ENCODE measurements at regions not wholly inside any gene's neighbourhood (a gene's known extent, or its start where the extent isn't known, plus 50 kb on each side); places are given as distances from the start of the nearest gene placed in this dataset.
A peak's percentile ranks its signal among the peaks of the same experiment; 100 is the strongest.

- no peak for DNase-seq (ENCODE audit: low read depth in 1 of 2, low spot score in 2 of 2)
- Histone ChIP-seq H3K36me3 (no peaks in the 10 kb centered on the region), H3K27me3 (replicated peaks) (no peaks in the 10 kb centered on the region), H3K27ac (no peak overlapping the region), H3K9me3 (replicated peaks) (no peaks in the 10 kb centered on the region), H3K4me1 (replicated peaks) (peaks cover 16% of the 10 kb centered on the region), H3K4me3 (no peak overlapping the region)
Observed at GRCh38 chr2:12871694-12872315, 155.1 kb downstream of the TRIB2 start.

GRCh38 chr2:12877761-12878160 is 161.0 kb downstream of the TRIB2 start:
- Histone ChIP-seq H3K27ac (no peak overlapping the region), H3K4me3 (no peak overlapping the region), H3K4me1 (replicated peaks) (no peaks in the 10 kb centered on the region), H3K9me3 (replicated peaks) (no peaks in the 10 kb centered on the region), H3K36me3 (no peaks in the 10 kb centered on the region), H3K27me3 (replicated peaks) (no peaks in the 10 kb centered on the region)
- DNase-seq (ENCODE audit: low read depth in 1 of 2, low spot score in 2 of 2), result no peak

DNA sequence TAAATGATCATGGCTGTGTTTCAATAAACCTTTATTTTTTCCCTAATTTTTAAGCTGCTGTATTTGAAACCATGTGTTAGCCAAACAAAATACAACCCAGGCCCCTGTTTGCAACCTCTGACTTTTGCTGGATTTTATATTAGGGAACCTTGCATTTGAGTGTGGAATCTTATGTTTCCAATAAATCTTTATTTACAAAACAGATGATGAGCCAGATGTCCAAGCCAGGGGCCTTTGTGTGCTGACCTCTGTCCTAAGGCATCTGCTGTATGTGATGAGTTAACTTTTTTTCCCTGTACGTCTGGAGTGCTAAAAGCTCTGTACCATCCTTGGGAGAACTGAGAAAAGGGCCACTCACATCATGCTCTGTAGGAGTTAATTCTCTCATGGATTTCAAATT is 162.9 kb downstream of the TRIB2 start:
- no peaks in the 10 kb centered on the region for H3K9me3 ChIP-seq (replicated peaks)
- no peaks in the 10 kb centered on the region for H3K27me3 ChIP-seq (replicated peaks)
- no peak for DNase-seq (ENCODE audit: low read depth in 1 of 2, low spot score in 2 of 2)
- no peak overlapping the region for H3K27ac ChIP-seq
- no peaks in the 10 kb centered on the region for H3K36me3 ChIP-seq
- peaks cover 11% of the 10 kb centered on the region for H3K4me1 ChIP-seq (replicated peaks)
- no peak overlapping the region for H3K4me3 ChIP-seq

DNA sequence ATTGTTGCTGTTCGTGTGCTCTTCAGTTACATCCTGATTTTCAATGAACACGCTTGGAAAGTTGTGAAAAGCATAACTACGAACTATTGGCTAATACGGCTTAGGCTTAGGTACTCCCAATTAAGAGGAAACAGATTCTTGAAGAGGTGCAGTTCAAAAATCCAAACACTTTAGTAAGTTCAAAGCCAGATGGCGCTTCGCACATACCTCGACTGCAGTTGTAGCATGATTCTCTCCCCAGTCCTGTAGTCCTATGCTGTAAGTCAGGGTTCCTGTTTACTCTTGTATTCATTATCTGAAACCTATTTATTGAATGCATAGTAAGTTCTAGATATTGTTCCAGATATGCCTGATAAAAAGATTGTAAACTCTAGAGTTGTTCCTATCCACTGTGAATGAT is 165.2 kb downstream of the TRIB2 start:
- Histone ChIP-seq H3K27ac (no peak overlapping the region), H3K4me1 (replicated peaks) (peaks cover 18% of the 10 kb centered on the region), H3K9me3 (replicated peaks) (no peaks in the 10 kb centered on the region), H3K4me3 (no peak overlapping the region), H3K27me3 (replicated peaks) (no peaks in the 10 kb centered on the region), H3K36me3 (no peaks in the 10 kb centered on the region)
- DNase-seq (ENCODE audit: low read depth in 1 of 2, low spot score in 2 of 2), result no peak

- no peak overlapping the region for H3K27ac ChIP-seq
- DNase-seq (ENCODE audit: low read depth in 1 of 2, low spot score in 2 of 2), result no peak
Observed at GRCh38 chr2:12882393-12882792, 165.7 kb downstream of the TRIB2 start.

GRCh38 chr2:12883906-12884305 is 167.2 kb downstream of the TRIB2 start:
- Histone ChIP-seq H3K27ac (no peak overlapping the region), H3K4me1 (replicated peaks) (peaks cover 18% of the 10 kb centered on the region), H3K27me3 (replicated peaks) (no peaks in the 10 kb centered on the region), H3K9me3 (replicated peaks) (no peaks in the 10 kb centered on the region), H3K4me3 (no peak overlapping the region), H3K36me3 (no peaks in the 10 kb centered on the region)
- no peak for DNase-seq (ENCODE audit: low read depth in 1 of 2, low spot score in 2 of 2)

More at GRCh38 chr2:12882393-12882792, 165.7 kb downstream of the TRIB2 start:
- Histone ChIP-seq H3K4me3 (no peak overlapping the region), H3K4me1 (replicated peaks) (peaks cover 18% of the 10 kb centered on the region), H3K9me3 (replicated peaks) (no peaks in the 10 kb centered on the region), H3K36me3 (no peaks in the 10 kb centered on the region), H3K27me3 (replicated peaks) (no peaks in the 10 kb centered on the region)

DNA sequence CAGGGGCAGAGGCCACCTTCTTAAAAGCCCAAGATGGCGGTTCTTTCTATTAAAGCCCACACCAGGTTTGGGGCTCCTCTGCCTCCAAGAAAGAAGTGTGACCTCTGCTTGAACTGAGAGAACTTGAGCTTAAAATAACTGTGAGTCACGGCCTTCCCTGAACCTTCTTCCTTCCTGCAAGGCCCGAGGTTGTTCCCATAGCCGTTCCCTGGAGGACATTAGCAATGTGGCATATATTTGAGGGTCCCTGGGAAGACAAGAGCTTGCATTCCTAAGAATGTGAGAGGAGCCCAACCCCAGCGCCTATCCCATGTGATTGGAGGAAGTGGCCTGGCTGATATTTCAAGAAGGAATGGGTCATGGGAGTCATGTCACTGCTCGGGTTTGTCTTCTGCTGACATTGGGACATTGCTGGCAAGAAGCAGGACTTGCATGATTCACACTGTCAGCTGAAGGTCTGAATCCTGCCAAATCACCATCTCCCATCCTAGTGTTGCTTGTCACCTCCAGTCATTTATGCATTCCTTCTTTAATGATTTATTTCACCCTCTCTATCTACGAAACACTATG is 168.1 kb downstream of the TRIB2 start:
- Histone ChIP-seq H3K9me3 (replicated peaks) (no peaks in the 10 kb centered on the region), H3K27me3 (replicated peaks) (no peaks in the 10 kb centered on the region), H3K4me1 (replicated peaks) (peaks cover 18% of the 10 kb centered on the region), H3K27ac (peak overlapping the region; percentile 18), H3K4me3 (no peak overlapping the region), H3K36me3 (no peaks in the 10 kb centered on the region)
- peak; percentile 57 to 68 for DNase-seq (ENCODE audit: low read depth in 1 of 2, low spot score in 2 of 2)

DNA sequence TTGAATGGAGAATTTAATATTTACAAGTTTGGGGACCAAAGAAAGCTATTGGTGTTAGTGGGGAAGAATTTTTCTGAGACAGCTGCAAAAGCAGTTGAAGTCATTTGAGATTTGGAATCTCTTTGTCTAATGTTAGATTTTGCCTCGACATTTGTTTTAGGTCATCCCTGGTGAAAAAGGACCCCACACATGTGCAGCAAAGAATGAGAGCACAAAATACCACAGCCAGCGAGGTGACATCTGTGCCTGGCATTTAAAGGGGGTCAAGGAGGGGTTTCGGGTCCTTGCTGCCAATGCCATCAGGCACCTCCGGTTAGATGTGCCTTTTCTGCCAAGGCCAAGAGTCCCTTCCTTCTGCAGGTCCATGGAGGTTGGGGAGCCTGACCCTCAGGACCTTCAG is 173.3 kb downstream of the TRIB2 start:
- no peak for DNase-seq (ENCODE audit: low read depth in 1 of 2, low spot score in 2 of 2)
- H3K27me3 ChIP-seq (replicated peaks), result no peaks in the 10 kb centered on the region
- H3K4me3 ChIP-seq, result no peak overlapping the region
- no peaks in the 10 kb centered on the region for H3K36me3 ChIP-seq
- no peak overlapping the region for H3K27ac ChIP-seq
- peaks cover 3% of the 10 kb centered on the region for H3K4me1 ChIP-seq (replicated peaks)
- H3K9me3 ChIP-seq (replicated peaks), result peaks cover 6% of the 10 kb centered on the region; the same call in 1 of the 2 replicates

DNA sequence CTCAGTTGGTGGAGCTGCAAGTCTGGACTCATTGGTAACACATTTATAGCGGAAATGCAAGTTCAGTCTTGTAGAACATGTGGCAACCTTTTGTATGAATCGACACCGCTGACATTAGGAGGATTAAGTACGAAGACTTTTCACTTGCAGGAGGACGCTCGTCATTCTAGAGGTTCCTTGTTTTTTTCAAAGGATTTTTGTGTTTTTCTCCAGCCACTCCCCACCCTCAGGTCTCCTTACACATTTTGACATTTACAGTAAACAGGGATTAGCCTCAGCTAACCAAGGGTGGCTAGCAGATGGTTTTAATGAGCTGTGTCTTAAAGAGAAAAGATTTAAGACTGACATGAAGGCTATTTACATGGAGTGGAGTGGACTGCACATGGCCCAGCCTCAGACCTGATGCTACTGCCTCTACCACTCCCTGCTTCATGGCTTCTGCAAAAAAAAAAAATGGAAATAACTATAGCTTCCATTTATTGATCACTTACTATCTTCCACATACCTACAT is 173.8 kb downstream of the TRIB2 start:
- H3K36me3 ChIP-seq, result no peaks in the 10 kb centered on the region
- no peaks in the 10 kb centered on the region for H3K4me1 ChIP-seq (replicated peaks)
- H3K4me3 ChIP-seq, result no peak overlapping the region
- H3K27me3 ChIP-seq (replicated peaks), result no peaks in the 10 kb centered on the region
- peaks cover 6% of the 10 kb centered on the region; the same call in 1 of the 2 replicates for H3K9me3 ChIP-seq (replicated peaks)
- no peak for DNase-seq (ENCODE audit: low read depth in 1 of 2, low spot score in 2 of 2)
- H3K27ac ChIP-seq, result no peak overlapping the region

DNA sequence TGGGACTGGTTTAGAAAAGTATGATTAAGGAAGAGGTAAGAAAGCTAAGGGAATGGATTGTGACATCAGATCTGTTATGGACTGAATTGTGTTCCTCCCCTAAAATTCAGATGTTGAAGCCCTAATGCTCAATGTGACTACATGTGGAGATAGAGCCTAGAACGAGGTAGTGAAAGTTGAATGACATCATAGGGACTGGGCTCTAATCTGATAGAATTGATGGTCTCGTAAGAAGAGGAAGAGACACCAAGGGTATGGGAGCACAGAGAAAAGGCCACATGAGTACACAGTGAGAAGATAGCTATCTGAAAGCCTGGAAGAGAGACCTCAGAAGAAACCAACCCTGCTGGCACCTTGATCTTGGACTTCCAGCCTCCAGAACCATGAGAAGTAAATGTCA is 178.3 kb downstream of the TRIB2 start:
- no peaks in the 10 kb centered on the region for H3K4me1 ChIP-seq (replicated peaks)
- DNase-seq (ENCODE audit: low read depth in 1 of 2, low spot score in 2 of 2), result no peak
- peaks cover 6% of the 10 kb centered on the region; the same call in 1 of the 2 replicates for H3K9me3 ChIP-seq (replicated peaks)
- no peaks in the 10 kb centered on the region for H3K27me3 ChIP-seq (replicated peaks)
- no peak overlapping the region for H3K27ac ChIP-seq
- H3K4me3 ChIP-seq, result no peak overlapping the region
- no peaks in the 10 kb centered on the region for H3K36me3 ChIP-seq

DNA sequence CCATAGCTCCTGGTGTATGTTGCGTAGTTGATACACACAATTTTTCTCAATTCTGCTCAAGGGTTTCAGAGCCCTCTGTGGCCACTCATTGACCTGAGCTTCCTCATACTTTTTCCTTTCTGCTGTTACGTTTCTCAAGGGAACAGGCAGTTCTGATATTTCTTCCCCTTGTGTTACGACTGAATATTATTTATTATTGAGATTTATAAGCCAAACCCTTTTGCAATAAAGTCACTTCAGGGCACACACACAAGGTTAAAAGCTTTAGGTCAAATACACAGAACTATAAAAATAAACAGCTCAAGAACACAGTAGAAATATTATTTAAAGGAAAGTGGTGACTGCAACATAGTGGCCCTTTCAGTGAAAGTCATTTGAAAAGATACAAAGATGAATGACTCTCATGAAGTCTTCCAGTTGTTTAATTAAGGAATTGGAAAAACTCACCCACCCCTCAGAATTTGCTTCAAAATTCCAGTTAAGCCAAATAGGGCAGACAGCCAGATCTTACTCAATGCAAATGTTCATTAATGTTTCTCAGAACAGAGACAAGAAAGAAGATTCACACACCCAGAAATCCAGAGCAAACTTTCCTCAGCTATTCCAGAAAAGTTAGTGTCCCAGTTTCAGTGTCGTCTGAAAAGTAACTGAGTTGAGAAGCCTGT is 179.7 kb downstream of the TRIB2 start:
- no peak for DNase-seq (ENCODE audit: low read depth in 1 of 2, low spot score in 2 of 2)
- no peak overlapping the region for H3K27ac ChIP-seq
- H3K36me3 ChIP-seq, result no peaks in the 10 kb centered on the region

DNA sequence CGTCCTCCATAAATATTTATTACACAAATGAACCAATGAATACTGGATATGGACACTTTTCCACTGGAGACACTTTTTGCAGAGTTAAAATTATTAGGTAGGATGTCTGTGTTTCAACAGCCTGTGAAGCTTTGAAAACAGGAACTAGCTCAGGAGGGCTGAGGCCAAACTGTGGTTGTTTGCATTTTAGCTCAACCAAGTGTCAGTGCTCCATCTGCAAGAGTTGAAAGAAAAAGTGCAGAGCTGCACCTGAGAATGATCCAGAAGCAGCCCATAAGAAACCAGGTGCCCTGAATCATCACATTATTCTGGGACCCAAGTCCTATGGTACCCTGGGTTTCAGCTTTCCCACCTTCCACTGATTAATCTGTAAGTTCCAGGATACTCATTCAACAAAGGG is 180.4 kb downstream of the TRIB2 start:
- Histone ChIP-seq H3K4me1 (replicated peaks) (no peaks in the 10 kb centered on the region), H3K36me3 (no peaks in the 10 kb centered on the region), H3K27me3 (replicated peaks) (no peaks in the 10 kb centered on the region), H3K9me3 (replicated peaks) (peaks cover 3% of the 10 kb centered on the region; the same call in 1 of the 2 replicates), H3K4me3 (no peak overlapping the region), H3K27ac (no peak overlapping the region)
- no peak for DNase-seq (ENCODE audit: low read depth in 1 of 2, low spot score in 2 of 2)

More for the DNA sequence above, 179.7 kb downstream of the TRIB2 start:
- Histone ChIP-seq H3K9me3 (replicated peaks) (peaks cover 6% of the 10 kb centered on the region; the same call in 1 of the 2 replicates), H3K4me3 (no peak overlapping the region), H3K4me1 (replicated peaks) (no peaks in the 10 kb centered on the region), H3K27me3 (replicated peaks) (no peaks in the 10 kb centered on the region)

GRCh38 chr2:12903272-12903671 is 186.5 kb downstream of the TRIB2 start:
- H3K36me3 ChIP-seq, result no peaks in the 10 kb centered on the region
- H3K27me3 ChIP-seq (replicated peaks), result no peaks in the 10 kb centered on the region
- DNase-seq (ENCODE audit: low read depth in 1 of 2, low spot score in 2 of 2), result no peak
- H3K4me3 ChIP-seq, result no peak overlapping the region
- H3K9me3 ChIP-seq (replicated peaks), result no peaks in the 10 kb centered on the region
- no peaks in the 10 kb centered on the region for H3K4me1 ChIP-seq (replicated peaks)
- H3K27ac ChIP-seq, result no peak overlapping the region

- no peaks in the 10 kb centered on the region for H3K36me3 ChIP-seq
- H3K4me3 ChIP-seq, result no peak overlapping the region
- H3K27ac ChIP-seq, result no peak overlapping the region
- no peak for DNase-seq (ENCODE audit: low read depth in 1 of 2, low spot score in 2 of 2)
- no peaks in the 10 kb centered on the region for H3K4me1 ChIP-seq (replicated peaks)
- H3K9me3 ChIP-seq (replicated peaks), result no peaks in the 10 kb centered on the region
- H3K27me3 ChIP-seq (replicated peaks), result no peaks in the 10 kb centered on the region
Observed at GRCh38 chr2:12910431-12910830, 193.7 kb downstream of the TRIB2 start.

Data from SJSA1 (cell line).